ENCODE measurements at regions not wholly inside any gene's neighbourhood (a gene's known extent, or its start where the extent isn't known, plus 50 kb on each side); places are given as distances from the start of the nearest gene placed in this dataset.

DNA sequence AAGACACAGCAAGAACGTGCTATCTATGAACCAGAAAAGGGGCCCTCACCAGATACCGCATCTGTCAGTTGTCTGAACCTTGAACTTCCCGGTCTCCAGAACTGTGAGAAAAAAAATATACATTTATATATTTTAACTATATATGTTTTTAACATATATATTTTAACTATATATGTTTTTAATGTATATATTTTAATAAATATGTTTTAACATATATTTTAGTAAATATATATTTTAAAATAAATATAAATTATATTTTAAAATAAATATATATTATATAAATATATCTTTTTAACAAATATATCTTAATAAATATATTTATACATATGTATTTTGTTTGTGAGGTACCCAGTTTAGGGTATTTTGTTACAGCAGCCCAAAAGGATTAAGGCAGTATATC is 958.2 kb upstream of the AUTS2 start:
- DNase-seq (ENCODE audit: low read depth in 2 of 2): no peak

- DNase-seq (ENCODE audit: low read depth in 2 of 2): no peak
Measured at GRCh38 chr7:68642727-68643126, 955.5 kb upstream of the AUTS2 start.

DNA sequence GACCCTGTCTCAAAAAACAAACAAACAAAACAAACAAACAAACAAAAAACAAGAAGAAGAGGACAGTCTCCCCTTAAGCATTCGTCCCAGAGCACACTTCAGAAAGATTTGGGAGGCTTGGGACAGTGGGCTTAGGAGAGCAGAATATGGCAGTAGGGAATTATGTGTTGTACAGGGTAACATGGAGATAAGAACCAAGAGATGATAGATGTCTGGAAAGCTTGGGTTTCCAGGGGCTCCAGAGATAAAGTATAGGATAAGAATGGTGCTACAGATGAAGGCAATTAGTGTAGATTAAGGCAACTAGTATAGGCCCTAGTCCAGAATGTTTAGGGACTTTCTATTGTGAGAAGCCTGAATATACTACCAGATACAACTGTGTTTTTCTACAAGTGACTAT is 934.9 kb upstream of the AUTS2 start:
- no peak for DNase-seq (ENCODE audit: low read depth in 2 of 2)

GRCh38 chr7:68671046-68671445 is 927.2 kb upstream of the AUTS2 start:
- DNase-seq (ENCODE audit: low read depth in 2 of 2): no peak

GRCh38 chr7:68671671-68672070 is 926.6 kb upstream of the AUTS2 start:
- no peak for DNase-seq (ENCODE audit: low read depth in 2 of 2)

- no peak for DNase-seq (ENCODE audit: low read depth in 2 of 2)
Measured at GRCh38 chr7:68674826-68675225, 923.4 kb upstream of the AUTS2 start.

- no peak for DNase-seq (ENCODE audit: low read depth in 2 of 2)
Measured at GRCh38 chr7:68676813-68677535, 921.3 kb upstream of the AUTS2 start.

DNA sequence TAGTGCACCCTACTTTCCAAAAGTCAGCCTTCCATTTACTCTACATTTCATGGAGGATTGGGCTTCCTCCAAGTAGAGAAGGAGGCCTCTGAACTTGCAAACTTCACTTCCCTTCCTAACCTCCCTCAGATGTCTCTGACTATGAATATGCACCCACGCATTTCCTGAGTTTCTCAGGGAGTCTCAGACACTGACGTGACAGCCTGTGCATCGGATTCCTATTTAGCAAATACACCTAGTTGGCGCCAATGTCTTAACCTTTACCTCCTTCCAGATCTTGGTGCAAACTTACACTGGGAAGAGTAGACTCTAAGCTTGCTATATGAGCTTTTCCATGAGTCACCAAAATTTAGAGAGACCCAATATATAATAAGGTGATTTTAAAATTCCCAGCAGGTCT is 920.1 kb upstream of the AUTS2 start:
- DNase-seq (ENCODE audit: low read depth in 2 of 2): no peak

DNA sequence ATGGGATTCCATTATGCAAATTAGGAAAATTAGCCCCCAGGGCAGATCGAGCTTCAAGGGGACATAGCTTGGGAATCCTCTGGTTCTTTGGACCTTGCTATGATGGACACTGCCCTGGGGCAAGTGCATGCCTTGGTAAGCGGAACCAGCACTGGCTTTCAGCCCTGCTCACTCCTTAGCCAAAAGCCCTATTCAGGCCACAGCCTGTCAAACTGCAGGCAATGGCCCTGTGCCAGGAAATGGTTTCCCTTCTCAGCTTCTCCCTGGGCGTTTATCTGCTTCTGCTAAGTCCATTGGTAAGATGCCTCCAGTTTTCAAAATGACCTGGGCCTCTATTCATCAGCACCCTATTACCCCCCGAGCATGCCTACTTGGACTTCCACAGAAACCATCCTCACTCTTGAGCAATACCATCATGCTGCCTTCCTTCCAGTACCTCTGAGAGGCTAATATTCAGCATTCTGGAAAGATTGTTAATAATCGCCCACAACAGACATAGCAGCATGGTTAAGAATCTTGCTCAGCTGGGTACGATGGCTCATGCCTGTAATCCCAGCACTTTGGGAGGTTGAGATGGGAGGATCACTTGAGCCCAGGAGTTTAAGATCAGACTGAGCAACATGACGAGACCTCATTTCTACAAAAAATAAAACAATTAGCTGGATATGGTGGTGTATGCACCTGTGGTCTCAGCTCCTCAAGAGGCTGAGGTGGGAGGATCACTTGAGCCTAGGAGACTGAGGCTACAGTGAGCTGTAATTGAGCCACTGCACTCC is 918.6 kb upstream of the AUTS2 start:
- no peak for DNase-seq (ENCODE audit: low read depth in 2 of 2)

DNA sequence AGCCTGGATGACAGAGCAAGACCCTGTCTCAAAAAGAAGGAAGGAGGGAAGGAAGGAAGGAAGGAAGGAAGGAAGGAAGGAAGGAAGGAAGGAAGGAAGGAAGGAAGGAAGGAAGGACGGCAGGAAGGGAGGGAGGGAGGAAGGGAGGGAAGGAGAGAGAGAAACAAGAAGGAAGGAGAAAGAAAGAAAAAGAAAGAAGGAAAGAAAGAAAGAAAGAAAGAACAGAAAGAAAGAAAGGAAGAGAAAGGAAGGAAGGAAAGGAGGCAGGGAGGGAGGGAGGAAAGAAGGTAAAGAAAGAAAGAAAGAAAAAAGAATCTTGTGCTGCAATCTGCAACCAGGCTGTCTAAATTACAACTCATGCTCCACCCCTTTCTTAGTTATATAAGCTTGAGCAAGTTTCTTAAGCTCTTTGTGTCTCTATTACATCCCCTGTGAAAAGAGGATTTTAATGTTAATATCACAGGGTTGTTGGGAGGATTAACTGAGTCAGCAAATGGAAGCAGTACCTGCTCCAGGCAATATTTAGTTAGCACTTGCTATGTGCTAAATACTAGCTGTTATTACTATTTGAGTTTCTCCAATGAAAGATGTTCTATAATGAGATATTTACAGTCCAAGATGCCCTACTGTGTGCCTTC is 917.9 kb upstream of the AUTS2 start:
- no peak for DNase-seq (ENCODE audit: low read depth in 2 of 2)

- no peak for DNase-seq (ENCODE audit: low read depth in 2 of 2)
Measured at GRCh38 chr7:68682910-68683309, 915.4 kb upstream of the AUTS2 start.

- no peak for DNase-seq (ENCODE audit: low read depth in 2 of 2)
Measured at GRCh38 chr7:68684246-68684839, 913.9 kb upstream of the AUTS2 start.

- no peak for DNase-seq (ENCODE audit: low read depth in 2 of 2)
Measured at GRCh38 chr7:68684996-68685395, 913.3 kb upstream of the AUTS2 start.

DNA sequence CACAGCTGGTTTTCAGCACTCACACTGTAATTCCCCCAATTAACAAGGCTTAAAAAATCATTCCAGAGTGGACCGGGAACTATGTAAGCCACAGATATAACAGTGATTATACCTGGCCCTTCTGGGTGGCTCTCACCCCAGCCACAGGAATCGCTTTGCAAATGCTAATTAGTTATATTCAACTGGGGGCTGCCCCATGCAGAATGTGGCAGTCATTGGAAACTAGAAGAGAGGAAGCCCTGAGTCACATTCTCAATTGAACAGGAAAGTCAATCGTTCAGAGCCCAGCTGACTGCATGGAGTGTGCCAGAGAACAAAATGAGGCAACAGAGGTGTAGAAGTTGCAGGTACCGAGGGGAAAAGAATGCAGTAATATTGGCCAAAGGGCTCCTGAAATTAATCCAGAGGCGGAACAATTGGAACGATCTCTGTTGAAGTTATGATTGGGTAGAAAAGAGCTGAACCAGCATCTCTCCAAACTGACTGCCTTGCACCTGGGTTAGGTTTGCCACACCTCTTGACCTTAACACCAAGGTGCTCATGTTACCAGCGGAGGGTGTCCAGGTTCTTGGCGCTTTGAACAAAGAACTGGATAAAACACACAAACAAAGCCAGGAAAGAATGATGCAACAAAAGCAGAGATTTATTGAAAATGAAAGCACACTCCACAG is 909.7 kb upstream of the AUTS2 start:
- no peak for DNase-seq (ENCODE audit: low read depth in 2 of 2)

- DNase-seq (ENCODE audit: low read depth in 2 of 2): no peak
Measured at GRCh38 chr7:68689087-68689433, 909.2 kb upstream of the AUTS2 start.

DNA sequence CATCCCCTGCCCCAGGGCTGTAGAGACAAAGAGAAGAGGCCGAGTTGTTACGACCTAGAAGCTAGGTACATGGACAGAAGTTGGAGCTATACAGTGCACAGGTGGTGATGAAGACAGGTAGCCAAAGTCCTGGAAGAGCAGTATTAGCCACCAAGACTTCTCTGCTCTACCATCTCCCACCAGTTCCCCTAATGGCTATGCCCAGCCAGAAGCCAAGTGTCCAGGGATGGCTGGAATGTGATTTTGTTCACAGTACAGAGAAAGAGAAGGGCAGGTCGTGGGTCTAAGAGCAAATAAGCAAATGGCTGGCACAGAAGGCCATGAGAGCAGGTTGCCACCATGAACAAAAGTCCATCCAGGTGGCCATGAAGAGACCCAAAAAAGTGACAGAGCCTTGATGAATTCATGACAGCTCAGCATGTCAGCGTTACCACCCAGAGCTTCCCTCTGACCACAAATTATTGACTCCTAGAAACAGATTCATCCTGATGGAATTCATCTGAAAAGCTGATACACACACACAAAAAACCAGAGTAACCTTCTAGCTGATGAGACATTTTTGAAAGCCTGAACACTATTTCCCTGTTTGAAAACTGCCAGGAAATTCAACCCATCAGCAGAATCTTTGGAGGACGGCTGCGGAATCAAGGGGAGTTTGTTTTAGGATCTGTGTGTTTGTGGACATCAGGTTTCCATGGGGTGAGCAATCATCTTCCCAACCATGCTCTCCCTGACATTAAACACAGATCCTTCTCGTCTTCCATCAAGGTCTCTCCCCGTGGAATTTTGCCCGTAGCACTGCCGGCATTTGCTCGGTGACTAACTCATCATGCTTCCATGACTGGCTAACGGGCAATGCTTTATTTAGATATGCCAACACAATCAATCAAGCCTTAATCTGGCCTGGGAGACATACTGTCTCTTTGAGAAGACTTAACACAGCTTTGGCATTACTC is 906.7 kb upstream of the AUTS2 start:
- no peak for DNase-seq (ENCODE audit: low read depth in 2 of 2)

DNA sequence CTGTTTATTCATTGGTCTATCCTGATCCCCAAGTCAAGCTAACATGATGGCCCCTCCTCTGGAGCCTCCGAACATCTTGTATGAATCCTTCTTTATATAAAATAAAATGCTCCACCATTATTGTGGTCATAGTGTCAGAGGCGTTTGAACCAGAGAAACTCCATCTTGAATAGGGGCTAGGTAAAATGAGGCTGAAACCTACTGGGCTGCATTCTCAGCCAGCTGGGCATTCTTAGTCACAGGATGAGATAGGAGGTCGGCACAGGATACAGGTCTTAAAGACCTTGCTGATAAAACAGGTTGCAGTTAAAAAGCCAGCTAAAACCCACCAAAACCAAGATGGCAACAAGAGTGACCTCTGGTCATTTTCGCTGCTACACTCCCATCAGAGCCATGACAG is 905.8 kb upstream of the AUTS2 start:
- DNase-seq (ENCODE audit: low read depth in 2 of 2): no peak

DNA sequence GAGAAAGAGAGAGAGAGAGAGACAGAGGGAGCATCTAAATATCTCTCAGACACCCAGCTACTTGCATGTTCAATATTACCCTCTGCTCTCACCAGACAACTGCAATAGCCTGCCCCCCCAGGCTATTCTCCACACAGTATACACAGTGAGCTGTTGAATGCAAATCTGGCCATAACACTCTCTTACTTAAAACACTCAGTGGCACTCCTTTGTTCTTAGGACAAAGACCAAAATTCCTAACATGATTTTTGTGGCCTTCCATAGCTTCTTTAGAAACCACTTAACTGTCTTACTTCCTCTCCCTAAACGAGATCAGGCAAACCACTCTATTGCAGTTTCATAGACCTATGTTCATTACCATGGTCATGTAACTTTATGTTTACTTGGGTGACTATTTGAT is 903.6 kb upstream of the AUTS2 start:
- DNase-seq (ENCODE audit: low read depth in 2 of 2): no peak

DNA sequence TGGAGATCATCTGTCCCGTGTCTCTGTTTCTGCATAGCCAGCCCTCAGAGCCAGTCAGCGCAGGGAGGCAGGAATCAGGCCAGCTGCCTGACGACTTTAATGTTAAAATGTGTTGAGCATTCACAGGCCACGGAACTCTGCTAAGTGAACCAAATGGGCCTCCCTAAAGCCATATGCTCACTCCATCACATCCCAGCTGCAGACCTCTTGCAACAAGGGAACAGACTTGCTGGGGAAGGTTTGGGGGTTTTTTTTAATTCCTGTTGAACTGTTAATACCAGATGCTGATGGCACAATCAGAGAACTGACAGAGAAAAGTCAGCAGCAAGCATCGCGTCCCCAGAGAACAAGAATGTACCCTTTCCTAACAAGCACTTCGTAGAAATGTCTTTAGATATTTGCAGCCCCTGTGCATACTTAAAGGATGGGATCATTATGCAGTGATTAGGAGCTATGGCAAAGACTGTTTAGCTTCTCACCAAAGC is 900.4 kb upstream of the AUTS2 start:
- DNase-seq (ENCODE audit: low read depth in 2 of 2): no peak

- no peak for DNase-seq (ENCODE audit: low read depth in 2 of 2)
Measured at GRCh38 chr7:68699090-68699711, 899.1 kb upstream of the AUTS2 start.

Data from stimulated activated CD4-positive, alpha-beta T cell treated with anti-CD3 and anti-CD28 coated beads, Interleukin-15, amount 100 ng/mL, for 48 hours (primary cell).